Endothelial cell of umbilical vein (primary cell): ENCODE measurements at regions not wholly inside any gene's neighbourhood (a gene's known extent, or its start where the extent isn't known, plus 50 kb on each side); places are given as distances from the start of the nearest gene placed in this dataset.

Experiments used
- BruUV-seq: library from RNA; stranded (reverse); fragments of 400-500 nt; replicated peaks from 2 replicates; lab custom pipeline; 2021; lab: Mats Ljungman, UMichigan
- CTCF ChIA-PET: fragments of 300-600, 350-600 bp; sonication (Branson Sonifier 250); formaldehyde crosslinking; loops from one replicate; lab custom pipeline; 2021; ENCODE audit warnings: antibody characterized with exemption, inconsistent platforms; lab: Charles Lee
- POLR2A ChIA-PET: fragments of 300-600, 350-600 bp; sonication (Branson Sonifier 250); formaldehyde crosslinking; loops from one replicate; lab custom pipeline; 2021; ENCODE audit warnings: antibody characterized with exemption, inconsistent platforms; lab: Charles Lee
- DNase-seq: peaks from one replicate; pipeline ENCODE4 v3.0.0-alpha.2; 2011; ENCODE audit warnings: low read depth, low spot score
- FAIRE-seq: peaks from 2 replicates; lab custom pipeline; 2011; peaks lifted over from hg19 to GRCh38; lab: Jason Lieb, UNC
- H2AFZ ChIP-seq: 2 replicates; pipeline ENCODE4 v1.6.0; 2012; ENCODE audit warnings: low read depth, low read length, control low read depth, inconsistent platforms
- H3K27ac ChIP-seq: 2 replicates; pipeline ENCODE4 v1.5.1; 2011; ENCODE audit warnings: low read depth, mild to moderate bottlenecking, control low read depth, low read length, moderate library complexity; ENCODE audit not compliant: insufficient read depth
- H3K27me3 ChIP-seq, 2 experiments: 2 replicates each; pipeline versions ENCODE4 v1.6.0 to v1.6.1; 2011; ENCODE audit warnings: low read length in 2 of 2, mixed read lengths in 1 of 2; ENCODE audit not compliant: control insufficient read depth in 2 of 2, insufficient read depth in 2 of 2
- H3K36me3 ChIP-seq, 2 experiments: 2 replicates in 1 of 2; 3 replicates in 1 of 2; pipeline ENCODE4 v1.5.1; 2011; ENCODE audit warnings: low read length in 2 of 2, mild to moderate bottlenecking in 1 of 2, moderate library complexity in 1 of 2; ENCODE audit not compliant: control insufficient read depth in 2 of 2, insufficient read depth in 2 of 2; ENCODE audit errors: extremely low read depth in 1 of 2
- H3K4me1 ChIP-seq: 3 replicates; pipeline ENCODE4 v1.5.1; 2011; ENCODE audit warnings: mild to moderate bottlenecking, low read length; ENCODE audit not compliant: control insufficient read depth, insufficient read depth; ENCODE audit errors: extremely low read depth
- H3K4me2 ChIP-seq: 2 replicates; pipeline ENCODE4 v1.6.1; 2011; ENCODE audit warnings: low read length, control low read depth, mixed read lengths; ENCODE audit not compliant: insufficient read depth
- H3K4me3 ChIP-seq, 3 experiments: fragments of 200-600 bp in 1 of 3; sonication (generic), shearing (Covaris generic) in 1 of 3; replicated peaks in 1 of 3; 2 replicates each; pipeline ENCODE4 v1.5.1; 2011 to 2016; ENCODE audit warnings: control low read depth in 3 of 3, low read length in 3 of 3, mild to moderate bottlenecking in 2 of 3, inconsistent platforms in 1 of 3, low read depth in 1 of 3, moderate library complexity in 1 of 3; ENCODE audit not compliant: insufficient read depth in 1 of 3
- H3K79me2 ChIP-seq: 2 replicates; pipeline ENCODE4 v1.6.0; 2012; ENCODE audit warnings: low read length, inconsistent platforms; ENCODE audit not compliant: control insufficient read depth, insufficient read depth
- H3K9ac ChIP-seq: replicated peaks from 2 replicates; pipeline ENCODE3; 2011; ENCODE audit warnings: low read length, control low read depth; ENCODE audit not compliant: insufficient read depth; ENCODE audit errors: extremely low read depth
- H3K9me1 ChIP-seq: replicated peaks from 3 replicates; pipeline ENCODE4 v1.6.0; 2011; ENCODE audit warnings: mild to moderate bottlenecking, low read length; ENCODE audit not compliant: control insufficient read depth, insufficient read depth; ENCODE audit errors: extremely low read depth
- H3K9me3 ChIP-seq: replicated peaks from 2 replicates; pipeline ENCODE4 v1.5.1; 2012; ENCODE audit warnings: low read length, inconsistent platforms; ENCODE audit not compliant: control insufficient read depth, insufficient read depth
- H4K20me1 ChIP-seq: replicated peaks from 2 replicates; pipeline ENCODE3; 2011; ENCODE audit warnings: mild to moderate bottlenecking, low read length; ENCODE audit not compliant: control insufficient read depth, insufficient read depth; ENCODE audit errors: extremely low read depth
- CTCF ChIP-seq, 2 donors: IDR thresholded peaks; 1 replicate in 1 of 2; 2 replicates in 1 of 2; pipeline ENCODE4 v1.5.1; 2011; ENCODE audit warnings: low read length in 2 of 2, mild to moderate bottlenecking in 2 of 2, moderate library complexity in 2 of 2, control low read depth in 1 of 2, inconsistent platforms in 1 of 2, low read depth in 1 of 2; ENCODE audit not compliant: insufficient read depth in 1 of 2; ENCODE audit errors: extremely low read depth in 1 of 2
- EZH2 ChIP-seq: IDR thresholded peaks from 2 replicates; pipeline ENCODE4 v1.6.1; 2012; ENCODE audit warnings: borderline replicate concordance, low read depth, mild to moderate bottlenecking, moderate library complexity, low read length, inconsistent platforms; ENCODE audit not compliant: severe bottlenecking
- FOS ChIP-seq: IDR thresholded peaks from 2 replicates; pipeline ENCODE4 v1.6.1; 2011; ENCODE audit warnings: mild to moderate bottlenecking, low read length, moderate library complexity, borderline replicate concordance; ENCODE audit not compliant: insufficient read depth
- GATA2 ChIP-seq: IDR thresholded peaks from 2 replicates; pipeline ENCODE4 v1.7.0; 2011; ENCODE audit warnings: low read depth, mild to moderate bottlenecking, moderate library complexity, mixed read lengths, low read length; ENCODE audit not compliant: insufficient read length, insufficient read depth
- JUN ChIP-seq: IDR thresholded peaks from 2 replicates; pipeline ENCODE4 v1.6.1; 2011; ENCODE audit warnings: borderline replicate concordance, low read depth; ENCODE audit not compliant: insufficient read length, insufficient read depth
- MAX ChIP-seq: IDR thresholded peaks from 2 replicates; pipeline ENCODE4 v1.6.1; 2011; ENCODE audit not compliant: insufficient read depth, insufficient read length
- MYC ChIP-seq: IDR thresholded peaks from one replicate; pipeline ENCODE4 v1.6.1; 2011; ENCODE audit warnings: mild to moderate bottlenecking, low read depth, low read length
- POLR2A ChIP-seq: IDR thresholded peaks from 2 replicates; pipeline ENCODE4 v1.6.1; 2012; ENCODE audit warnings: low read depth, mild to moderate bottlenecking, control low read depth, low read length
- POLR2AphosphoS5 ChIP-seq: IDR thresholded peaks from 2 replicates; pipeline ENCODE4 v1.6.1; 2012; ENCODE audit warnings: low read depth, mild to moderate bottlenecking, control low read depth, low read length, moderate library complexity; ENCODE audit not compliant: insufficient read depth
- dilution Hi-C: fragments of 300-500 bp; cut with MboI; formaldehyde crosslinking; loops from one replicate; pipeline ENCODE4 v1.15.0; 2019; ENCODE audit warnings: low sequenced_read_pairs; ENCODE audit not compliant: extremely low pct_ligation_motif_present
- intact Hi-C: fragments of 100-400 bp; cut with micrococcal nuclease; formaldehyde crosslinking; loops from one replicate; pipeline ENCODE4 v1.10.0; 2022

- FAIRE-seq (no peak), DNase-seq (no peak)
- no peaks in the 10 kb centered on the region for H3K79me2 ChIP-seq
These were observed 134.2 kb upstream of the HDGFL1 start for GRCh38 chr6:22435151-22435550.

More at GRCh38 chr6:22435151-22435550, 134.2 kb upstream of the HDGFL1 start:
- no peaks in the 10 kb centered on the region for H3K27me3 ChIP-seq
- intact Hi-C loops (no loop called here), dilution Hi-C loops (no loop called here)
- H3K4me1 ChIP-seq, result no peaks in the 10 kb centered on the region
- no peak overlapping the region for H2AFZ ChIP-seq
- no peak overlapping the region for H3K4me2 ChIP-seq
- CTCF ChIA-PET, result no interaction called here
- no peaks in the 10 kb centered on the region for H3K36me3 ChIP-seq
- POLR2A ChIA-PET, result no interaction called here
- no peak overlapping the region for H3K4me3 ChIP-seq
- H3K9me3 ChIP-seq, result no peaks in the 10 kb centered on the region
- H3K9me1 ChIP-seq, result no peaks in the 10 kb centered on the region
- H3K27ac ChIP-seq, result no peak overlapping the region
- BruUV-seq, result no TSS peak
- H4K20me1 ChIP-seq, result no peaks in the 10 kb centered on the region
- no peak overlapping the region for H3K9ac ChIP-seq
- TF ChIP-seq CTCF (IDR thresholded peaks at IDR 0.05; ENCODE audit: extremely low read depth in 1 of 2, insufficient read depth in 1 of 2, low read depth in 1 of 2, low read length in 2 of 2), result no peak
- no peak for TF ChIP-seq EZH2
- no peak for TF ChIP-seq GATA2
- TF ChIP-seq POLR2AphosphoS5, result no peak
- no peak for TF ChIP-seq MAX
- TF ChIP-seq JUN, result no peak
- no peak for TF ChIP-seq FOS
- TF ChIP-seq MYC, result no peak
- TF ChIP-seq POLR2A, result no peak
